ENCODE measurements at regions not wholly inside any gene's neighbourhood (a gene's known extent, or its start where the extent isn't known, plus 50 kb on each side); places are given as distances from the start of the nearest gene placed in this dataset.

DNA sequence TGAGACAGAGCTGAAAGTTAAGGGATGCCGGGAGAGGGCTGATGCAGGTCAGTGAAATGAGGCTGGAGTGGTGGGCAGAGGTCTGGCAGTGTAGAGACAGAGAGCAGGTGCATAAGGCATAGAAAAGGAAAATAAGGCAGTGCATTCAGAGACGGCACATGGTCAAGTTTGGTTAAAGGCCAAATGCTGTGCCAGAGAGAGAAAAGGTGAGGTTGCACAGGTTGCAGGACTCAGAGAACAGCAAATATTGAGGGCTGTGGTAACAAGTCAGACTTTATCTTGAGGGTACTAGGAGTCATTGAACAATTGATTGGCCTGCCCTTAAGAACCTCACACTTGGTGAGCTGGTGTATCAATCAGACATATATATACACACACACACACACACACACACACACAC is 102.9 kb upstream of the TSHZ2 start:
- TF ChIP-seq, protein P1, sequence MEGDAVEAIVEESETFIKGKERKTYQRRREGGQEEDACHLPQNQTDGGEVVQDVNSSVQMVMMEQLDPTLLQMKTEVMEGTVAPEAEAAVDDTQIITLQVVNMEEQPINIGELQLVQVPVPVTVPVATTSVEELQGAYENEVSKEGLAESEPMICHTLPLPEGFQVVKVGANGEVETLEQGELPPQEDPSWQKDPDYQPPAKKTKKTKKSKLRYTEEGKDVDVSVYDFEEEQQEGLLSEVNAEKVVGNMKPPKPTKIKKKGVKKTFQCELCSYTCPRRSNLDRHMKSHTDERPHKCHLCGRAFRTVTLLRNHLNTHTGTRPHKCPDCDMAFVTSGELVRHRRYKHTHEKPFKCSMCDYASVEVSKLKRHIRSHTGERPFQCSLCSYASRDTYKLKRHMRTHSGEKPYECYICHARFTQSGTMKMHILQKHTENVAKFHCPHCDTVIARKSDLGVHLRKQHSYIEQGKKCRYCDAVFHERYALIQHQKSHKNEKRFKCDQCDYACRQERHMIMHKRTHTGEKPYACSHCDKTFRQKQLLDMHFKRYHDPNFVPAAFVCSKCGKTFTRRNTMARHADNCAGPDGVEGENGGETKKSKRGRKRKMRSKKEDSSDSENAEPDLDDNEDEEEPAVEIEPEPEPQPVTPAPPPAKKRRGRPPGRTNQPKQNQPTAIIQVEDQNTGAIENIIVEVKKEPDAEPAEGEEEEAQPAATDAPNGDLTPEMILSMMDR (conservative IDR thresholded peaks at IDR 0.05 in 1 of 2, IDR thresholded peaks at IDR 0.05 in 1 of 2; ENCODE audit: low read depth in 1 of 2, low read length in 2 of 2): no peak
- no peak for TF ChIP-seq EZH2 (IDR thresholded peaks at IDR 0.05; ENCODE audit: low read length, missing control alignments)
